HL-60 (cell line): ENCODE measurements at regions not wholly inside any gene's neighbourhood (a gene's known extent, or its start where the extent isn't known, plus 50 kb on each side); places are given as distances from the start of the nearest gene placed in this dataset.

Experiments
- CTCF ChIP-seq: IDR thresholded peaks from one replicate; pipeline ENCODE4 v1.5.1; 2011; ENCODE audit warnings: low read length, control low read depth, inconsistent platforms; ENCODE audit not compliant: insufficient read depth
- POLR2AphosphoS5 ChIP-seq: IDR thresholded peaks from 2 replicates; pipeline ENCODE4 v1.6.1; 2012; ENCODE audit warnings: low read depth
- REST ChIP-seq: IDR thresholded peaks from 2 replicates; pipeline ENCODE4 v1.6.1; 2012; ENCODE audit warnings: low read depth; ENCODE audit not compliant: insufficient replicate concordance
- SPI1 ChIP-seq: IDR thresholded peaks from 2 replicates; pipeline ENCODE4 v1.6.1; 2012; ENCODE audit warnings: low read depth, mild to moderate bottlenecking, borderline replicate concordance

- TF ChIP-seq CTCF (no peak), POLR2AphosphoS5 (no peak), REST (no peak), SPI1 (no peak)
These were observed 616.7 kb downstream of the TDRD15 start for GRCh38 chr2:21740484-21740883.
